OCI-LY7 (cell line): ENCODE measurements at regions not wholly inside any gene's neighbourhood (a gene's known extent, or its start where the extent isn't known, plus 50 kb on each side); places are given as distances from the start of the nearest gene placed in this dataset.
"Not testable (repeated sequence)": the region's sequence is repeated elsewhere in the genome, so short reads cannot be mapped to it uniquely, and the experiment has no call there.

Source experiments
- BruUV-seq: library from RNA; stranded (reverse); fragments of 400-500 nt; replicated peaks from 2 replicates; lab custom pipeline; 2021; lab: Mats Ljungman, UMichigan
- CTCF ChIA-PET: fragments of 300-600 bp; sonication (Branson Sonifier 250); formaldehyde crosslinking; loops from one replicate; lab custom pipeline; 2022; ENCODE audit warnings: antibody characterized with exemption; ENCODE audit not compliant: unreplicated experiment; lab: Charles Lee
- POLR2A ChIA-PET: fragments of 300-600 bp; sonication (Branson Sonifier 250); formaldehyde crosslinking; loops from one replicate; lab custom pipeline; 2022; ENCODE audit warnings: antibody characterized with exemption; lab: Charles Lee
- DNase-seq: peaks from one replicate; pipeline ENCODE4 v3.0.0-alpha.2; 2015; ENCODE audit warnings: low spot score
- H2AFZ ChIP-seq: fragments of 200-600 bp; sonication (generic), shearing (Covaris generic); 2 replicates; pipeline ENCODE4 v1.6.1; 2014; ENCODE audit warnings: mild to moderate bottlenecking, antibody characterized with exemption, low read length, moderate library complexity
- H3K27ac ChIP-seq: fragments of 200-600 bp; sonication (generic); 2 replicates; pipeline ENCODE4 v1.5.1; 2014; ENCODE audit warnings: mixed run types, low read depth, mild to moderate bottlenecking, moderate library complexity, low read length, inconsistent platforms; ENCODE audit not compliant: poor library complexity, severe bottlenecking
- H3K36me3 ChIP-seq: fragments of 200-600 bp; sonication (generic); 2 replicates; pipeline ENCODE4 v1.6.1; 2014; ENCODE audit warnings: mild to moderate bottlenecking, antibody characterized with exemption, low read length, moderate library complexity, mixed read lengths; ENCODE audit not compliant: insufficient read depth
- H3K4me1 ChIP-seq: fragments of 200-600 bp; sonication (generic); 2 replicates; pipeline ENCODE4 v1.5.1; 2014; ENCODE audit warnings: mild to moderate bottlenecking, low read length; ENCODE audit not compliant: insufficient read depth, poor library complexity, severe bottlenecking
- H3K4me2 ChIP-seq: fragments of 200-600 bp; sonication (generic); 2 replicates; pipeline ENCODE4 v1.6.1; 2014; ENCODE audit warnings: mild to moderate bottlenecking, low read length
- H3K4me3 ChIP-seq: fragments of 200-600 bp; sonication (generic); 2 replicates; pipeline ENCODE4 v1.5.1; 2014; ENCODE audit warnings: mild to moderate bottlenecking, low read depth, low read length; ENCODE audit not compliant: poor library complexity, severe bottlenecking
- H3K79me2 ChIP-seq: fragments of 200-600 bp; sonication (generic); 2 replicates; pipeline ENCODE4 v1.6.1; 2016; ENCODE audit warnings: low read depth, mild to moderate bottlenecking, low read length, moderate library complexity, mixed read lengths; ENCODE audit not compliant: insufficient read depth
- H3K9me2 ChIP-seq: fragments of 200-600 bp; sonication (generic); 2 replicates; pipeline ENCODE4 v1.6.1; 2016; ENCODE audit warnings: mild to moderate bottlenecking, low read length, mixed read lengths; ENCODE audit not compliant: insufficient read depth
- H3K9me3 ChIP-seq: fragments of 200-600 bp; sonication (generic); 2 replicates; pipeline ENCODE4 v1.6.1; 2014; ENCODE audit warnings: mild to moderate bottlenecking, mixed run types, low read length, mixed read lengths
- H4K20me1 ChIP-seq: fragments of 200-600 bp; sonication (generic); 2 replicates; pipeline ENCODE4 v1.6.1; 2014; ENCODE audit warnings: mild to moderate bottlenecking, antibody characterized with exemption, low read length, moderate library complexity, mixed read lengths; ENCODE audit not compliant: insufficient read depth
- CTCF ChIP-seq: fragments of 200-600 bp; sonication (generic); conservative IDR thresholded peaks from 2 replicates; pipeline ENCODE4 v1.5.1; 2014; ENCODE audit warnings: mild to moderate bottlenecking, antibody characterized with exemption, low read length, moderate library complexity, mixed read lengths
- EZH2phosphoT487 ChIP-seq: fragments of 200-600 bp; sonication (generic); IDR thresholded peaks from 2 replicates; pipeline ENCODE4 v1.6.1; 2018; ENCODE audit warnings: low read depth, borderline replicate concordance, mild to moderate bottlenecking, mixed run types, antibody characterized with exemption, low read length, moderate library complexity, mixed read lengths
- intact Hi-C: fragments of 100-400 bp; cut with micrococcal nuclease; formaldehyde crosslinking; loops from one replicate; pipeline ENCODE4 v1.10.0; 2022; ENCODE audit not compliant: unreplicated experiment

GRCh38 chr13:107931056-107931455, 284.3 kb downstream of the LIG4 start:
- DNase-seq = no peak
- Histone ChIP-seq H3K79me2 (no peaks in the 10 kb centered on the region), H4K20me1 (no peaks in the 10 kb centered on the region), H3K4me2 (no peak overlapping the region), H2AFZ (no peak overlapping the region), H3K9me3 (no peaks in the 10 kb centered on the region), H3K27ac (no peak overlapping the region), H3K36me3 (no peaks in the 10 kb centered on the region), H3K4me1 (no peaks in the 10 kb centered on the region), H3K9me2 (no peaks in the 10 kb centered on the region), H3K4me3 (no peak overlapping the region)
- ChIA-PET POLR2A (no interaction called here), CTCF (no interaction called here)
- intact Hi-C loops = no loop called here
- BruUV-seq = no TSS peak
- no peak for TF ChIP-seq EZH2phosphoT487
- TF ChIP-seq CTCF = no peak

- TF ChIP-seq EZH2phosphoT487 (no peak), CTCF (no peak)
- POLR2A ChIA-PET = no interaction called here
- DNase-seq = no peak
- Histone ChIP-seq H3K27ac (no peak overlapping the region), H3K4me2 (no peak overlapping the region), H3K79me2 (no peaks in the 10 kb centered on the region), H3K9me3 (no peaks in the 10 kb centered on the region), H3K9me2 (no peaks in the 10 kb centered on the region), H4K20me1 (no peaks in the 10 kb centered on the region), H2AFZ (no peak overlapping the region), H3K4me3 (no peak overlapping the region), H3K36me3 (no peaks in the 10 kb centered on the region), H3K4me1 (no peaks in the 10 kb centered on the region)
- CTCF ChIA-PET = no interaction called here
- intact Hi-C loops = no loop called here
- BruUV-seq = no TSS peak
Observed at GRCh38 chr13:107928762-107929161, 286.6 kb downstream of the LIG4 start.

- no peaks in the 10 kb centered on the region for H3K4me1 ChIP-seq
- ChIA-PET CTCF (no interaction called here), POLR2A (no interaction called here)
- no peaks in the 10 kb centered on the region for H3K9me3 ChIP-seq
- H2AFZ ChIP-seq = no peak overlapping the region
- intact Hi-C loops = no loop called here
- BruUV-seq = no TSS peak
- no peaks in the 10 kb centered on the region for H4K20me1 ChIP-seq
- no peak for DNase-seq
- H3K27ac ChIP-seq = no peak overlapping the region
- no peaks in the 10 kb centered on the region for H3K36me3 ChIP-seq
- no peak overlapping the region for H3K4me2 ChIP-seq
- TF ChIP-seq CTCF (no peak), EZH2phosphoT487 (no peak)
- H3K9me2 ChIP-seq = no peaks in the 10 kb centered on the region
- H3K4me3 ChIP-seq = no peak overlapping the region
- no peaks in the 10 kb centered on the region for H3K79me2 ChIP-seq
Observed at GRCh38 chr13:107927557-107927956, 287.8 kb downstream of the LIG4 start.

- H3K36me3 ChIP-seq, H2AFZ ChIP-seq, H3K9me2 ChIP-seq, H3K9me3 ChIP-seq, H3K79me2 ChIP-seq, H3K4me2 ChIP-seq, BruUV-seq, H3K4me3 ChIP-seq, H3K27ac ChIP-seq, DNase-seq, CTCF ChIA-PET, H4K20me1 ChIP-seq, intact Hi-C loops, H3K4me1 ChIP-seq, POLR2A ChIA-PET: not testable (repeated sequence)
Observed at GRCh38 chr13:107926515-107926914, 288.8 kb downstream of the LIG4 start.

GRCh38 chr13:107916902-107917301, 298.4 kb downstream of the LIG4 start:
- H3K4me3 ChIP-seq, H3K4me2 ChIP-seq, H2AFZ ChIP-seq, H3K79me2 ChIP-seq, CTCF ChIA-PET, H3K9me3 ChIP-seq, POLR2A ChIA-PET, H3K4me1 ChIP-seq, H3K36me3 ChIP-seq, intact Hi-C loops, BruUV-seq, H4K20me1 ChIP-seq, DNase-seq, H3K27ac ChIP-seq, H3K9me2 ChIP-seq: not testable (repeated sequence)
